ENCODE measurements at regions not wholly inside any gene's neighbourhood (a gene's known extent, or its start where the extent isn't known, plus 50 kb on each side); places are given as distances from the start of the nearest gene placed in this dataset.
"Not testable (repeated sequence)": the region's sequence is repeated elsewhere in the genome, so short reads cannot be mapped to it uniquely, and the experiment has no call there.

- no peak for TF ChIP-seq CTCF (conservative IDR thresholded peaks at IDR 0.05)
- TF ChIP-seq ZFX (IDR thresholded peaks at IDR 0.05): no peak
- no peak overlapping the region for H3K27ac ChIP-seq
Measured at GRCh38 chr5:96195123-96195522, 233.5 kb upstream of the ELL2 start.

GRCh38 chr5:96194593-96194992 lies 232.9 kb upstream of the ELL2 start:
- H3K27ac ChIP-seq: no peak overlapping the region
- TF ChIP-seq ZFX (IDR thresholded peaks at IDR 0.05) (no peak), CTCF (conservative IDR thresholded peaks at IDR 0.05) (no peak)

GRCh38 chr5:96193946-96194345 lies 232.3 kb upstream of the ELL2 start:
- no peak overlapping the region for H3K27ac ChIP-seq
- TF ChIP-seq CTCF (conservative IDR thresholded peaks at IDR 0.05) (no peak), ZFX (IDR thresholded peaks at IDR 0.05) (no peak)

- no peak overlapping the region for H3K27ac ChIP-seq
- TF ChIP-seq CTCF (conservative IDR thresholded peaks at IDR 0.05) (no peak), ZFX (IDR thresholded peaks at IDR 0.05) (no peak)
Measured at GRCh38 chr5:96189987-96190386, 228.3 kb upstream of the ELL2 start.

- no peak overlapping the region for H3K27ac ChIP-seq
- TF ChIP-seq ZFX (IDR thresholded peaks at IDR 0.05) (no peak), CTCF (conservative IDR thresholded peaks at IDR 0.05) (no peak)
Measured at GRCh38 chr5:96189028-96189826, 227.6 kb upstream of the ELL2 start.

GRCh38 chr5:96187309-96188027 lies 225.8 kb upstream of the ELL2 start:
- no peak overlapping the region for H3K27ac ChIP-seq
- TF ChIP-seq ZFX (IDR thresholded peaks at IDR 0.05) (no peak), CTCF (conservative IDR thresholded peaks at IDR 0.05) (no peak)

GRCh38 chr5:96184510-96184909 lies 222.9 kb upstream of the ELL2 start:
- H3K27ac ChIP-seq: not testable (repeated sequence)

Data from C4-2B (cell line).